WI38 (cell line): ENCODE measurements at regions not wholly inside any gene's neighbourhood (a gene's known extent, or its start where the extent isn't known, plus 50 kb on each side); places are given as distances from the start of the nearest gene placed in this dataset.
"Not testable (repeated sequence)": the region's sequence is repeated elsewhere in the genome, so short reads cannot be mapped to it uniquely, and the experiment has no call there.

ENCODE experiments used
- H3K4me3 ChIP-seq: 2 replicates; pipeline ENCODE4 v1.5.1; 2011; ENCODE audit warnings: low read depth, mild to moderate bottlenecking, control low read depth, low read length
- TF ChIP-seq, protein P1 (sequence below): IDR thresholded peaks from 2 replicates; pipeline ENCODE4 v1.5.1; 2012; ENCODE audit warnings: low read depth, mild to moderate bottlenecking, control low read depth, low read length

DNA sequence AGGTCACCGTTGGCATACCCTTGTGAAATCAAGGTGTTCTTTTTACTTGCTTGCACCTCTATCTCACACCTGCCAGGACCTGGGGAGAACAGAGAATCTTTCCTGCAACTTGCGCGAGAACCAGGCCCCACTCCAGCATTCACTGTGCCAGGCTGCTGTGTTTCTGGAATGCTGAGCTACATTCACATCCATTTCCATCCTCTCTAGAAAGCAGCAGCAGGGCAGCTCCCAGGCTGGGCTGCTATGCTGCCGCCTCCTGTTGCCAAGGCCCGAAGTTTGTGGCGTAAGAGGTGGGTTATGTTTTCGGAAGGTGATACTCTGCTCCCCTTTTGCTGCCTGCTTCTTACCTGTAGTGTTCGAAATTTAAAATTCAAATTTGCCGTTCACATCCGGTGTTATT lies 464.1 kb downstream of the KLF5 start:
- no peak overlapping the region for H3K4me3 ChIP-seq
- TF ChIP-seq, protein P1, sequence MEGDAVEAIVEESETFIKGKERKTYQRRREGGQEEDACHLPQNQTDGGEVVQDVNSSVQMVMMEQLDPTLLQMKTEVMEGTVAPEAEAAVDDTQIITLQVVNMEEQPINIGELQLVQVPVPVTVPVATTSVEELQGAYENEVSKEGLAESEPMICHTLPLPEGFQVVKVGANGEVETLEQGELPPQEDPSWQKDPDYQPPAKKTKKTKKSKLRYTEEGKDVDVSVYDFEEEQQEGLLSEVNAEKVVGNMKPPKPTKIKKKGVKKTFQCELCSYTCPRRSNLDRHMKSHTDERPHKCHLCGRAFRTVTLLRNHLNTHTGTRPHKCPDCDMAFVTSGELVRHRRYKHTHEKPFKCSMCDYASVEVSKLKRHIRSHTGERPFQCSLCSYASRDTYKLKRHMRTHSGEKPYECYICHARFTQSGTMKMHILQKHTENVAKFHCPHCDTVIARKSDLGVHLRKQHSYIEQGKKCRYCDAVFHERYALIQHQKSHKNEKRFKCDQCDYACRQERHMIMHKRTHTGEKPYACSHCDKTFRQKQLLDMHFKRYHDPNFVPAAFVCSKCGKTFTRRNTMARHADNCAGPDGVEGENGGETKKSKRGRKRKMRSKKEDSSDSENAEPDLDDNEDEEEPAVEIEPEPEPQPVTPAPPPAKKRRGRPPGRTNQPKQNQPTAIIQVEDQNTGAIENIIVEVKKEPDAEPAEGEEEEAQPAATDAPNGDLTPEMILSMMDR, result no peak

DNA sequence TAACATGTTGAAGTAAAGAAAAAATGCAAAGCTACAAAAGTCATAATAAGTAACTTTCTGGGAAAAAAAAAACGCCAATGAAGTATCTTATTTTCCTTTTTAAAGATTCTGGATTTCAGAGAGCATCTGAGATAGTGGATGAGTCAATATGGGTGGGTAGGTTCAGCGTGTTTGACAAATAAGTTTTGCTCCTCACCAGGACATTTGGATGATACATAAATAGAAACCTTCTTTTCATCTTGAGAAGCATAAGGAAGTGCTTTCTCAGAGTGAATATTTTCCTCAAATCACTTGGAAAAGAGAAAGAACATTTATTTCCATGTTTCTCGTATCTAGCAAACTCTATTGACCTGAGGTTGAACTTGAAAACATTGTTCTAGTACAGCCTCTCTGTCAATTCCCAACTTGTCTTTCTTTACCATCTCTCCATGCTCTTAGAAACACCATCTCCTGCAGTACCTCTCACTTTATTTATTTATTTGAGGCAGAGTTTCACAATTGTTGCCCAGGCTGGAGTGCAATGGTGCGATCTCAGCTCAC lies 463.2 kb downstream of the KLF5 start:
- H3K4me3 ChIP-seq, result no peak overlapping the region
- TF ChIP-seq, protein P1, result no peak

DNA sequence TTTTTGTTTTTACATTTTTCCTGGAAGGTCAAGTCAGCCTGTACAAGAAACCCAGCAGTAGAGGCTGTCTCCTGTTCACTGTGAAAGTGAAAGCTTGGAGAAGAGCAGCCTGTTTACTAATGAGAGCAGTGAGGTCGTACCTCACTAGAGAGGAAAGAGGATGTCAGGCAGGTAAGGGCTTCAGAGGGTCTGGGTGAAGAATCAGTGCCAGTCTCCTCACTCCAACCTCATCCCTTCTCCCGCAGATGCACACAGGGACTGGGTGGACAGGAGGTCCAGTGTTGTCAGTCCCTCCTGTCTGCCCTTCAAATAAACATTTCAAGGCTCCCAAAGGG lies 462.5 kb downstream of the KLF5 start:
- TF ChIP-seq, protein P1, result no peak
- H3K4me3 ChIP-seq, result no peak overlapping the region

DNA sequence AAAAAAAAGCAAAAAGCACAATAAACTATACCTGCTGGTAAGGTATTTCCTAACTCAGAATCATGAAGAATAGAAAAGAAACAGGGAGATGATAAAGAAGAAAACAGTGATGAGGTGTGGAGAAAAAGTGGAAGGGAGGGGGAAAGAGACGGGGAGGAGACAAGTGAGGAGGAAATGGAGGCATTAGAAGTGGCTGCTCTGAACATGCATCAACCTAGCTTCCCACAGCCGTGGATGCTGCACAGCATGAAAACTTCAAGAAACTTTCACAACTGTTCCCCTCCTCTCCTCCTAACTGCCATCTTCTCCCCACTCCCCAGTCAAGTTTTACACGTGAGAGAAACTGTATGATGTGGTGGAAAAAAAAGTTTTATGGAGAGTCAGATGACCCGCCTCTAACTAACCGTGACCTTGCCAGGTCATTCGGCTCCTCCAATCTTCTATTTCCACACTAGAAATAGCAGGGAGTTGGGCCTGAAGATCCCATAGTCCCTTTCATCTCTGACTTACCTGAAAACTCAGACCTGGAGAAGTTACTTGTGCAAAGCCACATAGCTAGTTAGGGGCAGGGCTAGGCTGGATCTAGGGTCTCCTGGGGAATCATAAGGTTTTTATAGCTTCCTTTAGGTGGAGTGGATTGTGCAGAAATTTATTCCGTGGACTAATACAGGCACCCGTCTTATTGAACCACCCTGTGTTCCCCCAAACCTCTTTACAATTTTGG lies 461.9 kb downstream of the KLF5 start:
- no peak overlapping the region for H3K4me3 ChIP-seq
- TF ChIP-seq, protein P1, result no peak

DNA sequence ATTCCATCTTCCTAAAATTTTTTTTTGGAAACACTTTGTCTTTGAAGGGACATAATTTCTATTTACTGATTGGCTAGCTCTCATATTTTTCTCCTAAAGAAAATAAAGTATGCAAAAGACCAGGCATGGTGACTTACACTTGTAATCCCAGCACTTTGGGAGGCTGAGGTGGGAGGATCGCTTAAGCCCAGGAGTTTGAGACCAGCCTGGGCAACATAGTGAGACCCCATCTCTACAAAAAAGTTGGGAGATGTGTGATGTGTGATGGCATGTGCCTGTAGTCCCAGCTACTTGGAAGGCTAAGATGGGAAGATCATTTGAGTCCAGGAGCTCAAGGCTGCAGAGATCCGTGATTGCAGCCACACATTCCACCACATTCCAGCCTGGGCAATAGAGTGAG lies 461.3 kb downstream of the KLF5 start:
- not testable (repeated sequence) for H3K4me3 ChIP-seq

DNA sequence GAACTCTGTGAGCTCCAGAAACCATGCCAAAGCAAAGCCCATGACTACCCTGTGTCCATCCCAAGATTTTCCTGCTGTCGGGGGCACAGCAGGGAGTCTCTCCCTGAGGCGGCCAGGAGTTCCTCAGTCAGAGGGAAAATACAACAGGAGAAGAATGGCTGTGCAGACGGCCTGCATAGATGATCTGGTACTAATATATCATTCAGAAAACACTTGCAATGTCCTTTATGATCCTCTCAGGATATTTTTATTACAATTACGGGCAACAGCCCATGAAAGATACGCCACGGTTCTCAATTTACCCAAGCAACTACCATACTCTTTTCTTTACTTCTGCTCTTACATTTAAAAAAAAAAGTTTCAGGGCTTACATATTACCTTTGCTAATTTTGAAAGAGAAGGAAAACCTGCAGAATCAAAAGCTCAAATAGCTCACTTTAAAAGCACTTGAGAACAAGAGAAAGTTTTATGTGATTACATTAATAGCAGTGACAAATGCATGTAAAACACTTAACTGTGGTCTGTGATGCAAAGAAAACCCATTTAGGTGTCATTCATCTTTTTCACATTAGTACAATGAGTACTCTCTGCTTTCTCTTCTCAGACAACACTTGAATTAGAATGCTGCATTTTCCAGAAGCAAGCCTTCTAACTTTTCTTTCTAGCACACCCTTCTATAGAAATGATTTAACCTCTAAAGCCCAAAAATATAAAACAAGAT lies 460.8 kb downstream of the KLF5 start:
- H3K4me3 ChIP-seq, result no peak overlapping the region
- TF ChIP-seq, protein P1, result no peak

DNA sequence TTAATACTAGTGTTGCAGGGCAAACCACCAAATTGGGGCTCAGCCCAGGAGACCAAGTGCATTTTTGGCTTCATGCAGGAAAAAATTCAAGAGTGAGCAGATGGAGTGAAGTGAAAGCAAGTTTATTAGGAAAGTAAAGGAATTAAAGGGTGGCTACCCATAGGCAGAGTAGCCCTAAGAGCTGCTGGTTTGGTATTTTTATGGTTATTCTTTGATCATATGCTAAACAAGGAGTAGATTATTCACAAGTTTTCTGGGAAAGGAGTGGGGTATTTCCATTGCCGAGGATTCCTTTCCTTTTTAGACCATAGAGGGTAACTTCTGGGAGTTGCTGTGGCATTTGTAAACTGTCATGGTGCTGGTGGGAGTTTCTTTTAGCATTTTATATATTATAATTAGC lies 459.0 kb downstream of the KLF5 start:
- H3K4me3 ChIP-seq, result no peak overlapping the region
- TF ChIP-seq, protein P1, result no peak

DNA sequence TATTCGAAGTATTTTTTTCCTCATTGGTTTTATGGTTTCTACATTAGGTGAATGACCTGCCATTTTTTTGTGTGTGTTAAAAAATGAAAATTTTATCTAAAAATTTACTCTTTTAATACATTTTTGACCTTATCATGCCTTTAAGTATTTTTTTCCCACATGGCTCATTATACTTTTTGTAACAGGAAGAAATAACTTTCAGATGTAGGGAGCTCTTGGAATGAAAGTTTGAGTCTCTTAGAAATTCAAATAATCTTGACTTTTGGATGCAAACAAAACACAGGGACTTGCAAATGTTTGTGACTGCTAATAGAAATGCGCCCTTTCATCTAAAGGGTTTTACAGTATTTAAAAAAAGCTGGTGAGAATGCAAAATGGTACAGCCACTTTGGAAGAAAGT lies 457.9 kb downstream of the KLF5 start:
- TF ChIP-seq, protein P1, result no peak
- no peak overlapping the region for H3K4me3 ChIP-seq
